Epithelial cell of proximal tubule (primary cell): ENCODE measurements at regions not wholly inside any gene's neighbourhood (a gene's known extent, or its start where the extent isn't known, plus 50 kb on each side); places are given as distances from the start of the nearest gene placed in this dataset.
A peak's percentile ranks its signal among the peaks of the same experiment; 100 is the strongest.

ENCODE experiments used
- DNase-seq: peaks from one replicate; pipeline ENCODE4 v3.0.0-alpha.2; 2011; ENCODE audit warnings: low read depth
- H3K4me3 ChIP-seq: 2 replicates; pipeline ENCODE4 v1.5.1; 2011; ENCODE audit warnings: low read depth, mild to moderate bottlenecking, low read length
- CTCF ChIP-seq: conservative IDR thresholded peaks from 2 replicates; pipeline ENCODE4 v1.5.1; 2012; ENCODE audit warnings: low read depth, mild to moderate bottlenecking, low read length

DNA sequence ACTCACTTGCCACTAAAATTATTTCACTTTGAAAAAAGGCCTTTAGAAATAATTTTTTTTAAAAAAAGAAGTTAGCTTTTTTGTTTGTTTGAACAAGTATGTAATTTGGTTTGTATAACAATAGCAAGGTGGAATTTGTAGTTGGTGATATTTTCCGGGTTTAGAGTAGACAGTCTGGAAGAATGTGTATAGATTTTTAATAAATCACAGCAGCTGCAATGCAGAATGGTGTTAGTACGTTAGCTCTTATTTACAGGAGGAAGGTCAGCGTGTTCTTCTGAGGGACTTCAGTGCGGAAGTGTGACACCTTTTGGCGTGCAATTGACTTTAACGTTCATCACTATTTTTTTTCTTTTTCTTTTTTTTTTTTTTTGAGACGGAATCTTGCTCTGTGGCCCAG, 115.4 kb downstream of the PLEKHG1 start:
- TF ChIP-seq CTCF: no peak

DNA sequence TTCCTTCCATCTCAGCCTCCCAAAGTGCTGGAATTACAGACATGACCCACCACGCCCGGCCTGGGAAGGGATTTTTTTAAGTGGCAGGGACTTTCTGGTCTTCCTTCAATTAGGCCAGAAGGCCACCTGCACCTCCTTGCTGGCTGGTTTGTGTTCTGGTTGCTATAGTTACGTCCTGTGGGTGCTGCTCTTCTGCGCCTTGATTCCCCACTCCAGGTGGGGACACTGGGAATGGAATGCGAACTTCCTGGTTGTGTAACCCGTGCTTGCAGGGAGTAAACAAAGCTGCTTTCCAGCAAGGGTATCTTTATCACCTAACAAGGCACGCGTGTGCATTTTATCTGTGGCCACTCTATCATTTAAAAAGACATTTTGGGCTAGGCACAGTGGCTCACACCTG, 117.7 kb downstream of the PLEKHG1 start:
- no peak overlapping the region for H3K4me3 ChIP-seq
- no peak for TF ChIP-seq CTCF
- DNase-seq: peak; percentile 23

More for the DNA sequence above, 115.4 kb downstream of the PLEKHG1 start:
- DNase-seq: no peak
- H3K4me3 ChIP-seq: no peak overlapping the region

DNA sequence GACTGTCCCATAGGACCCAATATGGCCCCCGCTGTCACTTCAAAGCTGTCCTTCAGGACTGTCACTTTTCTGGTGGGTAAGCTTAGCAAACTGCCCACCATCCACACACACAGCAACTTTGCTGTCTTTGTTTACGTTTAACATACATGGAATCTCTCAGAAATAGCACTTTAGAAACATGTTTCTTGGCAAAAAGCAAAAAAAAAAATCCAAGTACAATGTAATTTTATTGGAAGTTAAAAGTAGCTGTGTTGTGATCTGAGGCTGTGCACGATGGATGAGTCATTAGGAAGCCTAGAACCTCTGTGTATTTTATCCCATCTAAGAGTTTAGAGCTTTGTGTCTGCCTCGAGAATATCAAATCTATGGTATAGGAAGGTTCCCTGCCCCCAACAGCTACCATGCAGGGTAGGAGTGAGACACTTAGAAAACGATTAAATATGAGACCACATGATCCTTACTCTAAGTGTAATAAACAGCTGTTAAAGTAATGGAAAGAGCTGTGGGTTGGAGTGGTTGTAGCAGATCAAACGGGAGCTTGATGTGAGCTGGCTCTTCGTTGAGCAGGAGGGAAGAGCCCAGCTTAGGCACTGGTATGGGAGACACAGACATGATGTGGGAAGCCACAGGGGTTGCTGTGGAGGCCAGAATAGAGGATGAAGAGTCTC, 119.5 kb downstream of the PLEKHG1 start:
- DNase-seq: no peak
- TF ChIP-seq CTCF: no peak
- H3K4me3 ChIP-seq: no peak overlapping the region

DNA sequence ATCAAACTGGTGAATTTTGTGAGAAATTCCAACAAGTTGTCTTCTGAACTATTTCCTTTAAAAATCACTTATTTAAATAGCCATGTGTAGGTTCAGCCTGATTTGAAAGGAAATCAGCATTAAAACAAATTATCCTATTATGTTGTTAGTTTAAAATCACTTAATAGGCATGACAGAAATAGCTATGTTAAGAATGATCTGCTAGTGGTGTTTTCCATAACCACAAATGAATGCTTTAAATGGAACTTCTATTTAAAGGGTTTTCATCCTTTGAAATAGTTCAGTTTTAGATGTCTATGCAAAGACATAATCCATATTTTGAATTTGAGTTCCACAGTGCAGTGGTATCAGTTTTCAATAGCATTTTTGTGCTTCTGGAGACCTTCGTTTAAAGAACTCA, 120.1 kb downstream of the PLEKHG1 start:
- H3K4me3 ChIP-seq: no peak overlapping the region
- DNase-seq: no peak
- no peak for TF ChIP-seq CTCF

DNA sequence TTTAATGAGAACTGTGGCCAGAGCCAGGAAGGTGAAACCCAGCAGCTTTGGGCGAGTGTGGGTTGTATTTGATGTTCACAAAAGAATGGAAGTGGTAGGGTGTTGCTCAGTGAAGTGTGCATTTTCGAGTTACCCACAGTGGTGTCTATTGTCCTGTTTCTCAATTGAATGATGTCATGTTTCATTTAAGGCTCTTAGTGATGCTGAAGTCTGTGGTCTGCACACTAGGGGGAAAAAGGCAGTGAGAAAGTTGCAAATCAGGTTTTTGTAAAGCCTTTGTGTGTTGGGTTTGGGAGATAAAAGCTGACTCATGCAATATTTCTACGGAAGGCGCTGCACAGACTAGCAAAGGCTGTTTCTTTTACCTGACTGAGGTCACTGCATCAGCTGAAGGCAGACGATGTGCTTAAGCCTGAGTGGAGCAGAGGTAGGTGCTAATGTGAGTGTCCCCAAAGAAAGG, 121.1 kb downstream of the PLEKHG1 start:
- TF ChIP-seq CTCF: no peak
- no peak overlapping the region for H3K4me3 ChIP-seq
- peak; percentile 50 for DNase-seq

GRCh38 chr6:150721418-150722266, 122.0 kb downstream of the PLEKHG1 start:
- no peak for TF ChIP-seq CTCF
- H3K4me3 ChIP-seq: no peak overlapping the region
- DNase-seq: no peak
